ENCODE measurements at regions not wholly inside any gene's neighbourhood (a gene's known extent, or its start where the extent isn't known, plus 50 kb on each side); places are given as distances from the start of the nearest gene placed in this dataset.

DNA sequence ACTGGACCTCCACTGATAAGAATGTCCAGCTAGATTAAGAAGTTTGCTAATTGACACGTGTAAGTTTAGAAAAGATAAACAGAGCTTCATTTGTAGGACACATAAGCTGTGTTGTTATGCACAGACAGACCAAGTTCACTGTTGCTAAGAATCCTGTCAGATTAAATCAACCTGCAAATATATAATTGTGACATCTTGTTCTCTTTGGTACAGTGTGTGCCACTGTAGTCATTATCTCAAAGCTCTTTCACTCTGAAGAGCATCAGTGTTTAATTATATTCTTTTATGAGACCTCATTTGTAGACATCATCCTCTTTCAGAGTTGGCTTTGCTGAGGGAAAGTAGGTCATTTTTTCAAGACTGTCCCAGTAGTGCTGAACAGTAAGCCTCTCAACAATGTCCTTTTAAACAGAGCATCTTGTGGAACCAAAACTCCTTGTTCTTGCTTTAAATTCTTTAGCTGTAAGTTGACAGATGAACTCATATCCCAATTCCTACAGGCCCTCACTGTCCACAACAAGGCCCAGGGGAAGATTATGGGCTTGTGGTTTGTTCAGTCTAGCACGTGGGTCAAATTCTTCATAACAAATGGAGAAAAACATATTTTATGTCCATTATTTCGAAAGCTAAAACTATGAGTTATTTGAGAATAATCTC, 252.4 kb downstream of the HDGFL1 start:
- no peak for DNase-seq

DNA sequence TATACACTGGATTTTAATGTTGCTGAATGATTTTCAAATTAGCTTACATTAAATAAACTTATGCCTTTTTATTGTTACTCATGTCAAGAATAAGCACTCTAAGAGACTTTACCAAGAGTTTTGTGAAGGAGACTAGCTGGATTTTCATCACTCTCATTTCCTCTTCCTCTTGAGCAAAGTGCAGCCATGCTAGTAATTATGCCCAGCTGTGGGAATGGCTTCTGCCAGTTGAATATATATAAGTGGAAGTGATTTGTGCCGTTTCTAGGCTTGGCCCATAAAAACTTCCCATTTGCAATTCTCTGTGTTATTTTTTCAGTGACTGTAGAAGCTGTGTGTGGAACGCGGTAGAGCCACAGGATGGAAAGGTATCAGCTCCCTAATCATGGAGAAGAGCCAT, 255.8 kb downstream of the HDGFL1 start:
- DNase-seq: no peak

DNA sequence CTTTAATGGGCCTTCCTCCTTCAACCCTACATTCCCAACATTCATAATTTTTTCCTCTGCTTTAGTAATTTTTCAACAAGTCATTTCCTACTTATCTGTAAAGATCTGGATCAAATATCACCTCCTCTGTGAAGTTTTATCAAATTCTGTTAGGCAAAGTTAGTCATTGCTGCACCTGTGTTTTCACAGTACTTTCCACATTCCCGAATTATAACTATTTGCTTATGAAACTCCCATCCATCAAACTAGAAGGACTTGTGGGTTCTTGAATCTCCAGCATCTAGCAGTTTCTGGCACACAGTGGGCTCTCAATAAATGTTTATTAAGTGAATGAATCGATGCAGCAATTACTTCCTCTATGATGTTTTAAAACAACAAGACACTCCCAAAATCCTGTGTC, 257.6 kb downstream of the HDGFL1 start:
- DNase-seq: no peak

DNA sequence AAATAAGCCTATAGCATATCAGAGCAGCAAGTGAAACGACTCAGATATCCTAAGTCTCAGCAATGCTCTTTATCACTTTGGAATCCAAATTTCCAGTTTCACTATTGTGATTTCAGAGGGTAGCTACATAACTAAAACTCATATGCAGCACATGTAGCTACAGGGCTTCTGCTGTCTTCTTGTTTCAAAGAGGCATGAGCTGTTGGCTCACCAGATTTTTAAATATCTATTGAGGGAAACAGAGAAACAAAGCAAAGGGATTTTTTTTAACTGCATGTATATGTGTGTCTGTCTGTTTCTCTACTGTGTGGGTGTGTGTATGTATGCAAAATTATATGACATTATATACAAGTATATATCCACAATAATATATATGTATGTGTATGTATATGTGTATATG, 258.4 kb downstream of the HDGFL1 start:
- DNase-seq: no peak

DNA sequence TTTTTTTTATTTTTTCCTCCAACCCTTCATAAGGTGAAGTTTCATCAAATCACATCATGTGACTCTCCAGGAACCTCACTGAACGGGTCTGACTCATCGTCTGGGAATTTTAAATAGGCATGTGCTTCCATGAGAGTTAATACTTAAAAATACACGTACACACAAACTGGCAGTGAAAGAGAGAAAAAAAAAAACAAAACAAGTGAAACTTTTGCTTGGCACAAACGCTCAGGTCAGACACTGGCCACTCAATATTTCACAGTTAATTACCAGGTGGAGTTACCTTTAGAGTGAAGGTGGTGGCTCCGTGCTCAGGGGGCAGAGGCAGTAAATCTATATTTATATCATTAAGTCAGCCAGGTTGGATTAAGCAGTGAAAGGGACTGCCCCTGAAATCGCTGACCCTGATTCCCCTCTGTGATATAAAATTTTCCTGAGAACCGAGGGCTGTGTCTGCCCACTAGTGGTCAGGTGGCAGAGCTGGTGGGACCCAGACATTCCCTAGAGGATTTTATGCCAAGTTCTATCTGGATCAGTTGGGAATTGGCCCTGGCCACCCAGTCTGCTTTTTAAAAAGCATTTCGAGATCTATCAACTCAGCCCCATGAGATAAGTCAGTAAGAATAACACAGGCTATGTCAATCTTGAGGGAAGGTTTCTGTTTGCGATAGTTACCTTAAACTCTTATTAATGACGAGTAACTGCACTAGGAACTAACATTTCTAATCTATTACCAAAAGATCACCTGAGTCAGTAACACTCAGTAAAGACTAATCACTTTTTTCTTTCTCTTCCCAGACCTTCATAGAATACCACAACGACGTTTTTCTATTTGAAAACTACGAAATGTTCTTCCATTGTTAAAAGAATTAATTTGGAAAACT, 259.1 kb downstream of the HDGFL1 start:
- no peak for DNase-seq

DNA sequence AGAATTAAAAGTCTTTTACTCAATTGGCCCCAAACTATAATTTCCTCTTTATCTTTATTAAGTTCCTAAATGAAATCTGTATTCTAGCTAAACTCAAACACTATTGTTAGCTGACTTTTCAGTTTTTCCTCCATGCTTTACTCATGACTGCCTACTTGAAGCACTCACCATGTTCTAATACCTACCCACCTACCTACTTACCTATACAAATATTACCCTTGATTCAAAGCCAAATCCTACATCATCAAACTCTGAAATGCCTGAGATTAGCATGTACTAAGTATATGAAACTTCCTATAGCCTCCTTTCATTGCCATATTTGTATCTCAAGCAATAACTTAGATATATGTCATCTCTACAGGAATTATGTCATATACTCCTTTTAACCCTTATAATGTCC, 259.7 kb downstream of the HDGFL1 start:
- DNase-seq: no peak

DNA sequence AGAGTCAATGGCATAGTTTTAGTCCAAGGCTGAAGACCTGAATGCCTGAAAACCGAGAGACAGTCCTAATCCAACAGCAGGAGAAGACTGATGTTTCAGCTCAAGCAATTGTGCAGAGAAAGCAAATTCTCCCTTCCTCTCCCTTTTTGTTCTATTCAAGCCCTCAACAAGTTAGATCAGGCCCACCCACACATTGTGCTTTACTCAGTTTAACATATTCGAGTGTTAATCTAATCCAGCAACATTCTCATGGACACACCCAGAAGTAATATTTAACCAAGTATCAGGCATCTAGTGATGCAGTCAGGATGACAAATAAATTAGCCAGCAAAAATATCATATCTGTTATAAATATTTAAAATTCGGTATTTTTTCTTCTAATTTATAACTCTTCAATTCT, 261.1 kb downstream of the HDGFL1 start:
- no peak for DNase-seq

DNA sequence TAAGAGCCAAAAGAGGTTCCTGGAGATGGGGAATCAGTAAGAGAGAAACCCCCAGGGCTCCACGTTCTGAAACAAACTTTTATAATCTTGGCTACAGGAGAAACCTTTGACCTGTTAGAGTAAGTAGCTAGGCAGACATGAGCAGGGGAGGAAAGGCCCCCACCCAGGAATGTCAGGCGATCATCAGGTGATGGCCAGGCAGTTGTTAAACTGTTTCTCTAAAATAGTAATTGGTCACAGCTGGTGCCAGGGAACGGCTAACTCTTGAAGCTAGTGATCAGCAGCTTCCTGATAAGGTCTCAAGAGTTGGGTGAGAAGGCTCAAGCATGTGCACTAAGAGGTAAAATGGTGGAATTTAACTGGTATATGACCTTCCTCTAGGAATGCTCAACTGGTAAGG, 263.8 kb downstream of the HDGFL1 start:
- no peak for DNase-seq

DNA sequence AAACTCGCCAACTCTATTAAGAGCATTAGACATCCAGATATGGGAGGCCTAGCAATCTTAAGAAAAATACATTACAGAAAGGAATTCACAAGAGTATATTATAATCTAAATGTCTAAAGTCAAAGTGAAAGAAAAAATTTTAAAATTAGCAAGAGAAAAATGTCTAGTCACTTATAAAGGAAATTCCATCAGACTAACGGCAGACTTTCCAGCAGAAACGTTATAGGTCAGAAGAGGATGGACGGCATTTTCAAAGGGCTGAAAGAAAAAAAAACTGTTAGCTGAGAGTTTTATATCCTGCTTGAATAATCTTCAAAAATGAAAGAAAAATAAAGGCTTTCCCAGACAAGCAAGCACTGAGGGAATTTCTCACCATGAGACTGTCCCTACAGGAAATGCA, 269.0 kb downstream of the HDGFL1 start:
- no peak for DNase-seq

DNA sequence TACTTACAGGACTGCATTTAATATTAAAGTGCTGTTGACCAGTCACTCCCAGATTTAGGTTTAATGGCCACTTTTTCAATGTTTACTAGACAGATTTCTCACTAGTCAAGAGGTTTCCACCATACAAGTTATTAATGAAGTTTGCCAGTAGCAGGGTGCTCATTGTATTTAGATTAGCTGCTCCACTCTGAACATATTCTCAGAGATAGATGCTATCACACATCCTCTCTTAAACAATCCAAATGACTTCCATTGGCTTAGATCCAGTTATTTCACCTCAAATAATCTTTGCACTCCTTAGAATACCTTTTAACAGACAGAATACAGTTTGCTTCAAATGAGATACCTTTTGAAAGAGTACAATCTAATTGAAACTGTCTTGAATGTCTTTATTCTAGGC, 276.1 kb downstream of the HDGFL1 start:
- no peak for DNase-seq

DNA sequence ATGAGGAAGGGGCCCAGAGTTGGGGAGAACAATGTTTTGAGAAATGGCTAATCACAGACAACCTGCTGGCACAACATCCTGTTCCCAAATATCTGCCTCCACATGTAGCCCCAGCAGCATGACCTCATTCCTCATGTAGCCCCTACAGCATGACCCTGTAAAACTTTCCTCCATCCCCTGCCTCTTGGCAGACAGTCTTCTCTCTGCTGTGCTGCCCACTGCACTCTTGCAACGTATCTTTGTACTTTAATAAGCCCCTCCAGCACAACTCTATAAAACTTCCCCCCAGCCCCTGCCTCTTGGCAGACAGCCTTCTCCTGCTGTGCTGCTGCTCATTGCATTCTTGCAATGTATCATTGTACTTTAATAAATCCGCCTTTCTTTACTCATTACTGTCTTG, 278.8 kb downstream of the HDGFL1 start:
- DNase-seq: no peak

DNA sequence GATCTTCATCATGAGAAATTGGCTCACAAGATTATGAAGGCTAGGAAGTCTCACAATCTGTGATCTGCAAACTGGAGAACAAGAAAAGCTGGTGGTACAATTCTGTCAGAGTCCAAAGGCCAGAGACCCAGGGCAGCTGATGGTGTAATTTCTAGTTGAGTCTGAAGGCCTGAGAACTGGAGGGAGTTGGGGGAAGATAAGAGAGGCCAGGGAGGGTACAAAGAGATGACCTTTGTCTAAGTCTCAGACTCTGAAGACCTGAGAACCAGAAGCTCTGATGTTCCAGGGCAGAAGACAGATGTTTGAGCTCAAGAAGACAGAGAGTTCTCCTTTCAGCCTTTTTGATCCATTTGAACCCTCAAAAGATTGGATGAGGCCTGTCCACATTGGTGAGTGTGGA, 280.6 kb downstream of the HDGFL1 start:
- no peak for DNase-seq

DNA sequence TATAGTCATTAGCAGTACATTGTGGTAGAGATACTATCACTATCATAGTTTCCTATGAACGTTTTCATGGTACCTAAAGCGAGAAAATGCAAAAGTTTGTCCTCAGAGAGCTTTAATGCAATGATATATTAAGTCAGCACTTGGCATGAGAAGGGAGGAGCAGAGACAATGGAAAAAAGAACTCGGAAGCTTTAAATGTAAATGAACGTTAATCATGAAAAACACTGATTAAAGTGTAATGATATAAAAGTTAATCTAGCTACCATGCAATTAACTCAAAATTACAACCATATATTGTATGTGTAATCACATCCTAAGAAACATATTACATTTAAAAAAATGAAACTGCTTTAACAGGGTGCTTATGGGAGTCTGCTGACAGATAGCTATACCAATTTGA, 282.7 kb downstream of the HDGFL1 start:
- no peak for DNase-seq

DNA sequence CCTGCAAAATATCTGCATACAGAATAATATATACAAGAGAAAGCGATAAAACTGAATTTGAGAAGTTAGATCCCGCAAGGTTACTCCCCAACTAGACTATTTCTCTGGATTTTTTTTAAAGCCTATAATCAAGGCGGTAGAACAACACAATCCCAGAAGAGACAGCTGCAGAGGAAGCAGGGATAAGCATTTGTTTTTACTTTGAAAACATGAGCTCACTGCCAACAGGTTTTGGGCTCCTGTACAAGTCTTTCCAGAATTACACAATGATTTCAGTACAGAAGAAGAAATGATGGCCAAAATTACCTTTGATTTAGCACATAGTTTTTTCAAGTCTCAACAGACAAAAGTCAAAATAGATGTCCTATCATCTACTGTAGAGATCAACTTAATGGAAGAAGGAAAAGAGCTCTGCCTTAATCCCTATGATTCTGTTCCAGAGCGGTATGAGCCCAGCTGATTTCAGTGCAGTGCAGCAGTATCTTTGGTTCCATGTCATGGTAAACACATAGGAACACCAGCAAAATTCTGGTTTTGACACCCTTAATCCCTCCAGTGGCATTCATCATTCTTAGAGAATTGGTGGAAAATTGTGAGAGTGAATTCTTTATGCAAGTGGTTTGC, 304.3 kb downstream of the HDGFL1 start:
- DNase-seq: no peak

DNA sequence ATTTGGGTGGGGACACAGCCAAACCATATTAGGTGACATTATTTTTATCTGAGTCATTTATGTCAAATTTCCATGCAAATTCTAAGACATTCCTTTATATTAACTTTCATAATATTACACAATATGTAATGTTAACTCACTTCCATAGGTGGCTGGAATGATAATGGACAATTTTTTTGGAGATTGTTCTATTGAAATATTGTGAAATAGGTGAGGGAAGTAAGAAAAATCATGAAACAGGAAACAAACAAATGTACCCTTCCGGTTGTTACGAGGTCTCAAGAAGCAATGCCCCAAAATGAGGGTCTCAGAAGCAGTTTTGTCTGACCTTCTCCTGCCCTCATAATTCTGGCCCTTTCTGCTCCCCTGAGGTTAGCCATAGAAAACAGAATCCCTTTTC, 306.5 kb downstream of the HDGFL1 start:
- DNase-seq: no peak

DNA sequence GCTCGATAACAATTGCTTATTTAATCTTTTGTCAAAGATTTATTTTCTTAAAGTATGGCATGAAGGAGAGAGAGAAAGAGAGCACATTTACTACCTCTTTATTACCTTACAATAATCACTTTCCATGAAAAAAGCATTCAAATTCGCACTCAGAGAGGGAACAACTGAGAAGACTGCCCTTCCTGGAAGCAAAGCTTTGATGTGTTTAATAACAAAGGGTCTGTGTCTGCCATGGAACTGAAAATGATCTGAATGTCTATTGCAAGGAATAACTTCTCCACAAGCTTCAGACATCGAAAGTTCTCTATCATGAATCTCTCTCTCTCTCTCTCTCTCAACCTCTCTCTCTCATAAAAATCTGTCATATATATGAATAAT, 308.9 kb downstream of the HDGFL1 start:
- DNase-seq: no peak

DNA sequence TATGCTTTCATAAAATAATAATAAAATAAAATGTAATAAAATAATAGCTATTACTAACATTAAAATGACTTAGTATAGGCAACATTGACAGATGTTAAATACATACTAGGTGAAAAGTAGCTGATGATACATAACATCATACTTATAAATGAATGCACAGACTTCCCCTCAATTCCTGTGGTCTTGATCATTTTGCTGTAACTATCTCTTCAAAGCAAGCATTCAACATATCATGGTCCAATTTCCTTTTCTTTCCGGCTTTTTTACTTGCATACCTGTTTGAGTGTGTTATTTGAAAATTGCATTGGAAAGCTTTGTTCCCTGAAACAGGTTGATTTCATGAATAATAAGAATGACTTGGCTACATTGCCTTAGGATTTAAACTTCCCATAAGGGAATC, 309.3 kb downstream of the HDGFL1 start:
- DNase-seq: no peak

DNA sequence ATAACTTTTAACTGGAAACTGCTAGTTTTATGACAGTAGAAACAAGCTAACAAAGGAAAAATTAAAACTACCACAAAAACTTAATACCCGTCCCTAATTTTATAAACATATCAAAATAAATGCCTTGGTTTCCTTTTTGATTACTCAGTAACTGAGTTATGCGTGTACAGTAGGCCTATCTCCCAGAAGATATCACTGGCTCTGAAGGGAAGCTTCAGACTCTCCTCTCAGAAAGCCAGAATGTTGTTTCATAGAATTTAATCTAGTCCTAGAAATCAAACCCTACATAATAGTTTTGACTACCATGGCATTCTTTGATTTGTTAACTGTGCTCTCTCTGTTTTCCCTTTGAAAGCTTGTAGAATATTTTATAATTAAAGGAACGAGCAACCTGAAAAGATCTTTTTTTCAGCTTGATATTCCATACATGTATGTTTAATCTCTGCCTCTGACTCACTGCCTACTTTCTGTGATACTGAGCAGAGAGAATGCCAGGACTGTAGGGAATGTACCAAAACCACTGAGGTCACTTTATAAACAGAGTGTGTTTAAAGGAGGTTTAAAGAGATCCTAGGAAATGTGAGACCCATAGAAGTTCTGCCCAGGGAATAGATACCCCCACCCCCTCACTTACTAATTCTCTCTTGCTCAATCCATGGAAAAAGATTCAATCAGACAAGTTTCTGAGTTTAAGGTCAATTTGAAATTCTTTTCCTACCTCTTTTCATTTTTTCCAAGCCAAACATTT, 311.5 kb downstream of the HDGFL1 start:
- no peak for DNase-seq

DNA sequence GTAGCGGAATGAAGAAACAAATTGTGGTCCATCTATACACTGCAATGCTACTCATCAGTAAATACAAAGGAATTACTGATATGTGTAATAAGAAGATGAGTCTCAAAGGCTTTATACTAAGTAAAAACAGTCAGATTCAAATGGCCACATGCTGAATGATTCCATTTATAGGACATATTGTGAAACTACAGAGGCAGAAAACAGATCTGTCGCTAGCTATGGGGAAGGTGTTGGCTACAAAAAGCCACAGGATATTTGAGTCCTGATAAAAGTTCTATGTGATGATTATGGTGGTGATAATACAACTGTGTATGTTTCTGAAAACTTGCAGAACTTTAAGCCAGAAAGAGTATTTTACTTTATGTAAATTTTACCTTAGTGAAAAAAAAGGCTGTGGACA, 313.2 kb downstream of the HDGFL1 start:
- no peak for DNase-seq

DNA sequence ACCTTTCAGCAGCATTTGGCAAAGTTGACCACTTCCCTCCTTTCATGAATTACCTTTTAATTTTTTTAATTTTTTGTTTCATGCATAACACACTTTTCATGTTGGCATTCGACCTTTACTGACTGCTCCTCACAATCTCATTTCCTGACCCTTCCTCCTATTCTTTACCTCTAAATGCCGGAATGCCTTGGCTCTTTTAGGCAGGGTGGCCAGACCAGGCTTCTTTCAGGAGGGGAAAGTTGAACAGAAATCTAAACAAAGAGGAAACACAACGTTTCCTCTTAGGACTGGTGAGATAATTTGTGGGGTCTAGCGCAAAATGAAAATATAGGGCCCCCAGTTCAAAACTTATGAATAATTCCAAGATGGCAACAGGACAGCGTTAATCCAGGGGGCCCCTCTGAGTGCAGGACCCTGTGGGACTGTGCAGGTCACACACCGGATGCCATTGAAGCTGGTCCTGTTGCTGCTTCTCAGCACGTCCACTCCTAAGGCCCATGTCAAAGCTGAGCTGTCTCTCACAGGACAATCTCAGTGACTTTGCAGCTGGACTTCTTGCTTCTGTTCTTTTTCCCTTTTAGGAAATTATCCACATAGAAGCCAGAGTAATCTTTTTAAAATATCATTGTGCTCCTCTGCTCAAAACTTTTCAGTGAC, 313.8 kb downstream of the HDGFL1 start:
- no peak for DNase-seq

DNA sequence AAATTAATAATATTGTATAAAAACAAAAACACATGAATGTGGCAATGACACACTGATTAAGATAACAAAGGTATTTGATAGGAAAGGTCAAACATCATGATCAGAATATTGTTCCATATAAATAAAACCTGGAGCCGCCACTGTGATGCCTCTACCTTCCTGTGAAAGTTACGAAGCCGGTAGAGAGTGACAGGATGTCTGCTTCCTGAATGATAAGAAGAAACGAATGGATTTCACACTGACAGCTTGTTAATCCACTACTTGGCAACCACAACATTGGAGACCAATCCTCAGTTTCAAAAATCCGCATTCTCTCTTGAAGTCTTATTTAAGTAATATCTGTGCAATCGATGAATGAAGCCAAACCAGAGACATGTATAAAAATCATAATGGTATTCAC, 315.1 kb downstream of the HDGFL1 start:
- no peak for DNase-seq

DNA sequence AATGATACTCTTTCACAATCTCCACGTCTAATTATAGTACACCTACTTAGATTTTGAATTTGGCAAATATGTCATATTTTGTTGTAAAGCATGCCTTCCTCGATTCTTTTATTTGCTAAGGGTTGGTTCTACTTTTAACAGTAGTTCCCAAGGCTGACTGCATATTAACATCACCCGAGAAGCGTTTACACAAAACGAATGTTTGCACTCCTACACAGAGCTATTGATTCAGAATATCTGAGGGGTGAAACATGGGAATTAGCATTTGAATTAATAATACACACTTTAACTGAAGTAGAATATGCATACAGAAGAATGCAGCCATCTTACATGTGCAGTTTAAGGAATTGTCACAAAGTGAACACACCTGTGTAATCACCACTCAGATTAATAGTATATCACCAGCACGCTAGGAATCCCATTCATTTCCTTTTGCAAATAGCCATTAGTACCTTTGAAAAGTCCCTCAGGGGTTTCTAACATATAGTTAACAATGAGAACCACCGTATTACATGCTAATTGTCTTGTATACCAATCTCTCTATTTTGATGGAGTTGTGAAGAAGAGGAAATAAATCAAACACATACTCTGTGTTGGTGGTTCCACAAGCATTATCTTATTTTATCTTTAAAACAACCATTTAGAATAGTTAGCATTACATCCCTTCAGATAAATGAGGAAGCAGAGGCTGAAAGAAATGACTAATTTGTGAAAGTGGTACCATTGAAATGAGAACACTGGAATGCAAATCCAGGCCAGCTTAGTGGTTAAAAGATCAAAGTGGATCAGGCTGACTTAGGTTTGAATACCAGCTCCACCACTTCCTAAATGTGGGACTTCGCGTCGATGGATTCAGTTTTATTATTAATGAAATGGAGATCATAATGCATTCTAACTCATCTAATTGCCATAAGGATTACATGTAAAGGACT, 317.6 kb downstream of the HDGFL1 start:
- DNase-seq: no peak
